ENCODE measurements at regions not wholly inside any gene's neighbourhood (a gene's known extent, or its start where the extent isn't known, plus 50 kb on each side); places are given as distances from the start of the nearest gene placed in this dataset.

DNA sequence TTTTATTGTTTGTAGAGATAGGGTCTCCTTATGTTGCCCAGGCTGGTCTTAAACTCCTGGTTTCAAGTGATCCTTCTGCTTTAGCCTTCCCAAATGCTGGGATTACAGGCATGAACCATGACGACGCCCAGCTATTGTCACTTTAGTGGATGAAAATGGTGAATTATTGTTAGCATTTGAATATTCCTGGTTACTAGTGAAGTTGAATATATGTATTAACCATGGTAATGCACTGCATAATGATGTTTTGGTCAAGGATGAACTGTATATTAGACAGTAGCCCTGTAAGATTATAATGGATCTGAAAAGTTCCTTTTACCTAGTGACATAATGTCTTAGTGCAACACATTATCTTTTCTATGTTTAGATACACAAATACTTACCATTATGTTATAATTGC is 50.4 kb upstream of the KCNAB1 start:
- Histone ChIP-seq H3K9me3 (replicated peaks) (no peaks in the 10 kb centered on the region), H3K4me1 (replicated peaks) (no peaks in the 10 kb centered on the region), H3K27ac (no peak overlapping the region), H3K36me3 (no peaks in the 10 kb centered on the region), H3K4me3 (no peak overlapping the region), H3K27me3 (replicated peaks) (no peaks in the 10 kb centered on the region)
- DNase-seq (ENCODE audit: low read depth in 1 of 2, low spot score in 2 of 2): no peak

All from SJSA1 (cell line).